ENCODE measurements at regions not wholly inside any gene's neighbourhood (a gene's known extent, or its start where the extent isn't known, plus 50 kb on each side); places are given as distances from the start of the nearest gene placed in this dataset.

DNA sequence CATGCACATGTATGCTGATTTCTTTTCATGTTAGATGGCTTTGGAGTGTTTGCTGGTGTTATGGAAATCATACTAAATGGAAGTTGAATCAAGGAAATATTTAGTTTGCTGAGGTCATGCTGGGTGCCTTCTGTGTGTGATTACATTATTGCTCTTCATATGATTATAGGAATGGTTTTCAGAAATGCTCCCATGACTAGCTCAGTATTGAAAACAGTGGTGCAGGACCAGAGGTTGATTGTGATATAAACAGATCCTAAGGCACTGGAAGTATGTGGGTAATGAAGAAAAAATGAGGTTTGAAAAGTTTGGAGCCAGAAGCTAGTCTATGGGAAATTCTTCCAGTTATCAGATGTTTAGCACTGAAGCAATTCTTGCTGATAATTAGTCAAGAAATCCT, 693.1 kb downstream of the UTRN start:
- H3K27ac ChIP-seq = no peak overlapping the region
- ChIA-PET POLR2A (ENCODE audit: low non-redundant PET) (no interaction called here), CTCF (no interaction called here)
- TF ChIP-seq, protein P1, sequence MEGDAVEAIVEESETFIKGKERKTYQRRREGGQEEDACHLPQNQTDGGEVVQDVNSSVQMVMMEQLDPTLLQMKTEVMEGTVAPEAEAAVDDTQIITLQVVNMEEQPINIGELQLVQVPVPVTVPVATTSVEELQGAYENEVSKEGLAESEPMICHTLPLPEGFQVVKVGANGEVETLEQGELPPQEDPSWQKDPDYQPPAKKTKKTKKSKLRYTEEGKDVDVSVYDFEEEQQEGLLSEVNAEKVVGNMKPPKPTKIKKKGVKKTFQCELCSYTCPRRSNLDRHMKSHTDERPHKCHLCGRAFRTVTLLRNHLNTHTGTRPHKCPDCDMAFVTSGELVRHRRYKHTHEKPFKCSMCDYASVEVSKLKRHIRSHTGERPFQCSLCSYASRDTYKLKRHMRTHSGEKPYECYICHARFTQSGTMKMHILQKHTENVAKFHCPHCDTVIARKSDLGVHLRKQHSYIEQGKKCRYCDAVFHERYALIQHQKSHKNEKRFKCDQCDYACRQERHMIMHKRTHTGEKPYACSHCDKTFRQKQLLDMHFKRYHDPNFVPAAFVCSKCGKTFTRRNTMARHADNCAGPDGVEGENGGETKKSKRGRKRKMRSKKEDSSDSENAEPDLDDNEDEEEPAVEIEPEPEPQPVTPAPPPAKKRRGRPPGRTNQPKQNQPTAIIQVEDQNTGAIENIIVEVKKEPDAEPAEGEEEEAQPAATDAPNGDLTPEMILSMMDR (conservative IDR thresholded peaks at IDR 0.05; ENCODE audit: low read depth) = no peak
- DNase-seq (ENCODE audit: low spot score) = no peak

DNA sequence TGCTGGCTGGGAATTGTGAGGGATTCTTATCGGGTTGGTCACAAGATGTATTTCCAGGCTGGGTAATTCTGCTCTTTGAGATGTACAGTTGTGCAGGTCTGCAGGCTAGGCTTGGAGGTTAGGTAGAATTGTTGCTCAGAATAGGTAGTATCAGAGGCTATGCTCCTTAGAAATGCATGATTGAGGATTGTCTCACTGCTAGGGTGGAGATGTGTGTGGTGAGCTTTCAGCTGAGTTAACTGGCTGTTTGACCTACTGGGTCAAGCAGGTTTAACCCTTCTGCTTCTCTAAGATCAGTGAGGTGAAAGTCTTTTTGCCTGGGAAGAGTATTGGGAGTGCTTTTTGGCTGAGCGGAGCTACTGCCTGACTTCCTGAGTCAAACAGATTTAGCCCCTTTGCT, 701.1 kb downstream of the UTRN start:
- TF ChIP-seq, protein P1 (conservative IDR thresholded peaks at IDR 0.05; ENCODE audit: low read depth) = no peak
- ChIA-PET CTCF (no interaction called here), POLR2A (ENCODE audit: low non-redundant PET) (no interaction called here)
- H3K27ac ChIP-seq = no peak overlapping the region
- DNase-seq (ENCODE audit: low spot score) = no peak

DNA sequence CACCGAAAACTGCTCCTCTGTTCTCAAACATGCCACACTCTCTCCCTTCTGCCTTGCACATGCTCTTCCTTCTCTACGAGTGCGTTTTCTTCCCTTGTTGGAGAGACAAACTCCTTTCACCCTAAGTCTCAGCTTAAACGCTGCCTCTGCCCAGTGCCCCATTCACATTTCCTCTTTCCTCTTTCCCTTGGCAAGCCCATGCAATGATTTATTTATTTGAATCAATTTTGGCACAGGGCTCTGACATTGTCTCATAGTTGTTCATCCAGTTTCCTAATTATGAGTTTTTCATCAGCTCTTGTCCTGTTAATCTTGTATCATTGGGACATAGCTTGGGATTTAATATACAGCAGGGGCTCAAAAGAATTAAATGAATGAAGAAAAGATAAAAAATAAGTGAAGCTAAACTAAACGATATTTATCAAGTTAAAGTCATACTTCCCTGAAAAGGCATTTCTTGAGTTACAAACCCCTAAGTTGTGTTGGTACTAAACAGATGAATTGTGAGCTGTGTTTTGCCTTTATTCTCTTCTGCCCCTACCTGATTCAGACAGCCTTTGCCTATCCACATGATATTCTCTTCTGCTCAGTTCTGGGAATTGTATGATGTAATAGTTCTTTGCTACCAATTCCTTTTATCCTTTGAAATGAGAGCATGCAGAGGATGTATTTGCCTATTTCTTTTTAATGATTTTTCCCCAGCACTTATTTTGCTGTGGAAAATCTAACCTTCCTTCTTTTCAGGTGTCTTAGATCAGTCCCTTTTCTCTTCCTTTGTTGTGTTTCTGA, 704.4 kb downstream of the UTRN start:
- POLR2A ChIA-PET (ENCODE audit: low non-redundant PET) = no interaction called here
- no peak for DNase-seq (ENCODE audit: low spot score)
- H3K27ac ChIP-seq = no peak overlapping the region
- TF ChIP-seq, protein P1 (conservative IDR thresholded peaks at IDR 0.05; ENCODE audit: low read depth) = no peak
- CTCF ChIA-PET = interaction anchor here (0.5 to 0.6 kb wide), 2 partner anchors 72 to 1169 kb away, joined by 3 read pairs; no protein-coding TSS in a partner anchor

DNA sequence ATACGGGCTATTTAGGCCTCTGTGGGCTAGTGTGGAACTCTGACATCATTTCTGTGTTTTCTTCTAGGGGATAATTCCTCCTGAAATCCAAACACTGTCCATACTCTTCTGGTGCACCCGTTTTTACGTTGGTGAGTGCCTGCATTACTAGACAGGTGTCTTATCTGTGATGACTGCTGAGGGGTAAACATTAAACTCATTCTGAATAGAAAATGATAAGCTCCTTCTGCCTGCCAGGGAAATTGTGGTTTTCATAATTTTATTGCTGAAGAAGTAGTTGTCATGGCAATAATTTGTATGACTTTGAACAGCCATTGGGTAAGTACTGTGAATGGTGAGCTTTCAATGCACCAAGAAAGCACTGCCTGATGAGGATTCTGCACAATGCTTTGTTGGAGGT, 705.6 kb downstream of the UTRN start:
- POLR2A ChIA-PET (ENCODE audit: low non-redundant PET) = no interaction called here
- CTCF ChIA-PET = no interaction called here

DNA sequence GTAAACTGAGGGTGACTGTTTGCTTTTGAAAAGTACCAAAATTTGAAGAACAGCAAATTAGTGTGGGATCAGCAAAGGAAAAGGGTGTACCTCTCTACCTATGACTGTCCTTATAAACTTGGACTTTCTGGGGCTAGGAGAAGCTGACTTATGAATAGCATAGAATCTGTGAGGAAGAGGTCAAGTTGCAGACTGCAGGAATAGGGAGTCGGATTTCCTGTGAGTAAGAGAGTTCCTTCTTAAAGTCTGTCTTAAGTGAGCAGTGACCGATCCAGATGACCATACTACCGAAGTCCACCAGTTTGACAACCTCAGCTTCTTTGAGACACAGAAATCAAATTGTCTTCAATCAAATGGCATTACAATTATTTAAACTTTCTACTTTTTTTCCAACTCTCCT, 708.7 kb downstream of the UTRN start:
- no peak overlapping the region for H3K27ac ChIP-seq
- ChIA-PET POLR2A (ENCODE audit: low non-redundant PET) (no interaction called here), CTCF (interaction anchor here (0.6 to 0.8 kb wide), 2 partner anchors 145 to 681 kb away, joined by 4 to 6 read pairs; no protein-coding TSS in a partner anchor)
- no peak for DNase-seq (ENCODE audit: low spot score)
- TF ChIP-seq, protein P1 (conservative IDR thresholded peaks at IDR 0.05; ENCODE audit: low read depth) = no peak

More for the DNA sequence above, 705.6 kb downstream of the UTRN start:
- DNase-seq (ENCODE audit: low spot score) = no peak
- H3K27ac ChIP-seq = no peak overlapping the region
- TF ChIP-seq, protein P1 (conservative IDR thresholded peaks at IDR 0.05; ENCODE audit: low read depth) = no peak

DNA sequence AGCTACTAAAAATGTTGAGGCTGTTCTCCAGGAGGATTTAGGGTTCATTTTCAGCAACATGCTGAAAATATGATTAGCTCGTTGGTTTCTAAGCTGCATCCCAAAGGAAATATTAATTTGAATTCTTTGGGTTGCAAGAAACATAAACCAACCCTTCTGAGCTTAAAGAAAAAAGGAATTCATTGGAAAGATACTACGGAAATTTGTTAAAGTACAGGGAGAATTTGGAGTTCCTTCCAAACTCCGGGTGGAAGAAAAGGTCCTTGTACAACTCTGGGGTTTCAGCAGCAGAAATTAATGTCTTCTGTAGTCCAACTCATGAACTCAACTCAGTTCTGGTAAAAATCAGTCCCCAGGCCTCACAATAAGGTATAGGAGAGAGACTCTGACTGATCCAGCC, 712.9 kb downstream of the UTRN start:
- POLR2A ChIA-PET (ENCODE audit: low non-redundant PET) = no interaction called here
- TF ChIP-seq, protein P1 (conservative IDR thresholded peaks at IDR 0.05; ENCODE audit: low read depth) = no peak
- CTCF ChIA-PET = no interaction called here
- DNase-seq (ENCODE audit: low spot score) = no peak
- no peak overlapping the region for H3K27ac ChIP-seq

Data from RWPE1 (cell line).